AG08396 (cell line): ENCODE measurements at regions not wholly inside any gene's neighbourhood (a gene's known extent, or its start where the extent isn't known, plus 50 kb on each side); places are given as distances from the start of the nearest gene placed in this dataset.
"Not testable (repeated sequence)": the region's sequence is repeated elsewhere in the genome, so short reads cannot be mapped to it uniquely, and the experiment has no call there.

Experiments
- DNase-seq: peaks from one replicate; pipeline ENCODE4 v3.0.0; 2012; ENCODE audit warnings: low spot score, mixed read lengths

DNA sequence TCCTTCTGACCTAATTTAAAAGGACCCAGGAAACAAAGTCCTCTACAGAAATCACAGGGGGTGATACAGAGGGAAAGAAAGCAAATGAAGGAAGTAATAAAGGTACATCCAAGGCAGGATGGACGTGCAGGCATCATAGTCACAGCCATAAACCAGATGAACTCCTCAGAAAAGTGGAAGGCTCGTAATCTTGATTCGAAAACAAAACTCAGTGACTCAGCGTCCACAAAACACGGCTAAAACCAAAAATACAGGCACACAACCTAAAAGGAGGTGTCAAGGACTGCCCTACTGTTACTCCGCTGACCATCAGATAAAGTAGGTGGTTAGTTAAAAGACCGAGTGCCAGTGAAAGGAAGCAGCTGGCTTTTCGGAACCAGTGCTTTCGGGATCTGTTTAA, 81.5 kb downstream of the TRIM69 start:
- DNase-seq, result not testable (repeated sequence)

DNA sequence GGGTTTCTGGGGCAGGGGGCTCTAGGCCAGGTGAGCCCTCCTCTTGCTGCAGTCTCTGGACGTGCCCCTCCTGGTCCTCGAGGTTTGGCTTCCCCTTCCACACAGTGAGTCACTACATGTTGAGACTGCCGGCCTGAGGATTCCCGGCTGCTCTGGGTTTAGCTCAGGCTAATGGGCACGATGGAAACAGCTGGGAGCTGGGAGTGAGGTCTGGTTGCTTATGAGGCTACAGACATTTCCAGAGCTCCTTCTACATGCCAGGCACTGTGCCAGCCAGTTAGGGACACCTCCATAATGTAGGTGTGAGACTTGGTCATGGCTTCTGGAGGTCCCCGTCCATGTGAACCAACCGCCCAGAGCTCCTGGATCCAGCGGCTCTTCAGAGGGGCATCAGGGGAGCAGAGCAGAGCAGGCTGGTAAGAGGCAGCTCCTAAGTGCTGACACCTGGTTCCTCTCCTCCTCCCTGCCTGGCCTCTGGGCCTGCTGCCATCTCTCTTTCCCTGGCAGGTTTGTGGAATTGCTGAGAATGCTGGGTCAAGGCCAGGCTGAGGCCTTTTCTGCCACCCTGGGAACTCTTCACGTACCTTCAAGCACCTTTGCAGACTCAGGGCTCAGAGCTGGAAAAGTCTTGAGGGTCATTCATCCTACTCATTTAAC, 83.1 kb downstream of the TRIM69 start:
- DNase-seq, result peak; percentile 8

DNA sequence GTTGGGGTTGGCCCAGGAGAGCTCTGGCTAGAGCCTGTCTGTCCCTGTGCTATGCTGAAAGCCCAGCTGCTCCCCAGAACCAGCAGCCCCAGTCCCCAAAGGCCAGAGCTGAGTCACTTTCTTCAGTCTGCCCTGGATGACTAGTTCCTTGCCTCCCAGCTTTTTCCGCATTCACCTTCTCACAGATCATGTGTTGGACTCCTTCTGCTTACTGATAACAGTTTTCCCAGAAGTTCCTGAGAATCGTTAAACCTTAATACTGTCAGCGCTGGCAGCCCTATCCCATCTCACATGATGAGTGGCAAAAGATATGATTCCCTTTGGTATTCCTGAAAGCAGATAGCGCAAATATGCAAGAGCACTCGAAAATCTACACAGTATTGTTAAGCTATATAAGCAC, 84.2 kb downstream of the TRIM69 start:
- not testable (repeated sequence) for DNase-seq

DNA sequence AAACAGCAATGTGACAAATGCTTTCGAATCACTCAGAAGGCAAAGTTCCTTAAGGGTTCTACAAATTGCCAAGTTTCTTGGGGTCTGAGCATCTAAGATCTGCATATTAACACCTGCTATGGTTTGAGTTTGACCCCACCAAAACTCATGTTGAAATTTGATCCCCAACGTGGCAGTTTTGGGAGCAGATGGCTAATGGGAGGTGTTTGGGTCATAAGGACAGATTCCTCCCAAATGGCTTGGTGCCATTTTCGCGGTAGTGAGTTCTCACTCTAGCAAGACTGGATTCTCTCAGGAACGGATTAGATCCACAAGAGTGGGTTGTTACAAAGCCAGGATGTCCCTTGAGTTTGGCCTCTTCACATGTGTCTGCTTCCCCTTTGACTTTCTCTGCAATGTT, 84.6 kb downstream of the TRIM69 start:
- not testable (repeated sequence) for DNase-seq

DNA sequence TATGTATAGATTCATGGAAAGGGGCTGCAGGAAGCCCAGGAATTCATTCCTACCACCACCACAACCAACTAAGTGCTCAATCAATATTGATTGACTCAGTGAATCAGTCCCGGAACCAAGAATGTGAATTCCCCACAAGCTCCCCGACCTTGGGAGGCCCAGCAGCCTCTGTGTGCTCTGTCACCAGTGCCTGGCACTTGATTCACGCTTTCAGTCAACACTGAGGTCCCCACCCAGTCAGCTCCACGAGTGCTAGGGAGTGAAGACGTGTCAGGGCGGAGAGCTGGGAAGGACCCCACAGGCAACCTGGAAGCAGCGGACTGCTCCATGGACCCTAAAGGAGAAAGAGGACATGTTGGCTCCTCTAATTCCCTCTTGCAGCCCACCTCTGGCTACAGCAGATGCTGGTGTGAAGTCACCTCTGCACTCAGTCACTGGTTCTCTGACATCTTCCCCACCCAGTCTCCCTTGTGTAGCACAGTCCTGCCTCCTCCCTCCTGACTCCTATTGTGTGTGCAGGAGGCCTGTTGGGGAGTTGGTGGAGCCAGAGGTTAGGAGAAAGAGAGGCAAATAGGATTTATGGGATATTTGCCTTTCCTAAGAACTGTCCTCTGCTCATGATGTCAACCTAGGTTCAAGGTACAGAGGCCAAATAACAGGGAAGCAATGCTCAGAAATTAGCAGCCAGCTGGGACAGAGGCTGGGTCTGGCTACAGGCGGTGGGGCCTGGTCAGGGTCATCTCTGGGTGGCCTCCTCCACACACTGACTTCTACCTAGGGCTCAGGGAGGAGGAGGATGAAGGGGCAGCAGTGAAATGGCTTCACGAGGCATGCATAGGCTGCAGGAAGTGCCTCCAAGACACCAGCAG, 88.2 kb downstream of the TRIM69 start:
- DNase-seq, result not testable (repeated sequence)

DNA sequence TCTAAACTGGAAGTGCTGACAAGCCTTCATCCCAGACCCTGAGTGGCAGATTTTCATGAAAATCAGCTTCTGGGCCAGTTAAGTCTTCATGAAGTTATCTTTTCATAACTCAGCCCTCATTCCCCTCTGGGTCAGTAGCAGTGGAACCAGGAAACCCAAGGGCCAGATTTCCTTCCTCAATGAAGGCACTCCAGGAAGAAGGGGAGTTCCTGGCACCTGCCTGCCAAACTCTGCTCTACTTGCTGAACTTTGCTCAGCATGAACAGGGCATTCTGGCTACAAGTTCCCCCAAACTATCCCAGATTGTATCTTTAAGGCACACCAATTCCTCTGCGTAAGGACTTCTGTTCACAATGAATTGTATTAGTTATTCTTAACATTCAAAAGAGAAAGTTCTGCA, 90.3 kb downstream of the TRIM69 start:
- DNase-seq, result not testable (repeated sequence)

DNA sequence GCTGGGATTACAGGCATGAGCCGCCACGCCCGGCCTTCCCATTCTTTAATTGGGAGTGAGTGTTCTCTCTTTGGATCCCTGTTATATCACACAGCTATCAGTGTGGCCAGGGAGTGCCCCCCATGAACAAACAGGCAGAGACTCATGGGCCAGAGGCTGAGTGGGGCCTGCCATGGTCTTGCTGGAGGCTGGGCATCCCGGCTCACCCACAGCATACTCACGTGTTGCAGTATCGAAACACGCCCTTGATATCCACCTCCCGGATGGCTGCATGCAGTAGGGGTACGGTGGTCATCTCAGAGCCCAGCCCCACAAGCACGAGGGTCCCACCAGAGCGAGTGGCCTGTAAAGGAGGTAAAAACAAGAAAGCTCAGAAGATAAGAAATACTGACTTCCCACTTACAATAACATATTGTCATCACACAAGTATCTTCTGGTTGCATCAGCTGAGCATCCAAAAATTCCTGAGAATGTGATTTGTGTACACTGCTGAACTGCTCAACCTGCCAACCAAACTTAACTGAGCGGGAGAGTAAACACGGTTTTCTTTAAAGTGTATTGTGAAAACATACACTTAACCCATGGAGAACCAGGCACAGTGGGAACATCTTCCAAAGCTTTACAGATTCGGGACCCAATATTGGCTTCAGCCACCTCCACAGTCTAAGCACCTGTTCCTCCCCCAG, 92.0 kb downstream of the TRIM69 start:
- DNase-seq, result not testable (repeated sequence)

DNA sequence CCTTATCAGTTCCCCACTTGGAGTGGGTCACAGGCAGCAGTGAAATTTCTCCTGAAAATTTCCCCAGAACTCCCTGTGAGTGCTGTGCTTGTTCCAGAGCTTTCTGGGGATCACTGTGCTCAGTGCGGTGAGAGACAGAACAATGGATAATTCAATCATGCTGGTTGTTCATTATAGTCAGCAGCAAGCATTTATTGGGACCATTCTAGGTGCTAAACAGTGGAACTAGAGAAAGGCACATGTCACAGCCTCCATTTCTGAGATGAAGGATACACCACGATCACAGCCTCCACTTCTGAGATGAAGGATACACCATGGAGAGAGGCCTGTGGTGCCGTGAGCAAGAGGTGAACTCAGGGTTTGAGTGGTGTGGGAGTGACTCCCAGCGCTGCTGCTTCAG, 92.8 kb downstream of the TRIM69 start:
- not testable (repeated sequence) for DNase-seq

DNA sequence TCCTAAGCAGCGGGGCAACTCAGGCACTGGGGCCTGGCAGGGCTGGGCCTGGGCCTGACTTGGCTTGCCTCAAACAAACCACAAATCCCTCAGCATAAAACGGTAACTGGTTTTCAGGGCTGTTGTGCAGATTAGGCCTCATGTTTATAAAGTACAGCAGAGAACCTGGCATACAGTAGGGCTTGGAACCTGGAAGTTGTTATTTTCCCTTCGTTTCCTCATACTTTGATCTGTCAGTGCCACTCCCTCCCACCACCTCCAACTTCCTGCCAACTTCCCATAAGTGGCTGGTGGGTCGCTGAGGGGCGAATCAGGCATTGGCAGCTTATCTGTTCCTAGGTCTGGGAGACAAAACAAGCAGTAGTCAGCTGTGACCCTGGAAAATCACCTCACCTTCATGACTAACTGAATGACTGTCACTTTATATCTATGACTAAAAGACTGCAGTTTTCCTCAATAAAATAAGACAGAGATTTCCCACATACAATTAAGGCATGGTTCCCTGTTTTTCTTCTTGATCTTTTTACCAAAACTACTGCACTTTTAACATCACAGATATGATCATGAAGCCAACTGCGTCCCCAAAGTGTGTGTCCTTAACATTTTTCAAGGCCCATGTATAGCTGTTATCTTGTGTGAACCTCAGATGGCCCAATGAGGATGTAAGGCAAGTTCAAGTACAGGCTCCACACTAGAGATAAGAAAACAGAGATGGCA, 94.5 kb downstream of the TRIM69 start:
- DNase-seq, result not testable (repeated sequence)

DNA sequence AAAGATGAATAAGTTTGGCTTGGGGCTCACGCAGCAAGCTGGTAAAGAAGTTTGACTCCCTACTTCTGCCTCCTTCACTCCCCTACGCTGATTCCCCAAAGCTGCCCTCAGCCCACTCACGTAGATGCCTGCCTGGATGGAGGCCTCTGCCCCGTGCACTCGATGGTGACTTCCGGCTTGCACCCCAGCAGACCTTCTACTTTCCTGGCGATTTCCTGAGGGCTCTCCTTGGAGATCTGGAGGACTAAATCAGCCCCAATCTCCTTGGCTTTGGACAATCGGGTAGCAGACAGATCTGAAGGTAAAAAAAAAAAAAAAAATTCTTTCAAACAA, 95.0 kb downstream of the TRIM69 start:
- DNase-seq, result not testable (repeated sequence)

DNA sequence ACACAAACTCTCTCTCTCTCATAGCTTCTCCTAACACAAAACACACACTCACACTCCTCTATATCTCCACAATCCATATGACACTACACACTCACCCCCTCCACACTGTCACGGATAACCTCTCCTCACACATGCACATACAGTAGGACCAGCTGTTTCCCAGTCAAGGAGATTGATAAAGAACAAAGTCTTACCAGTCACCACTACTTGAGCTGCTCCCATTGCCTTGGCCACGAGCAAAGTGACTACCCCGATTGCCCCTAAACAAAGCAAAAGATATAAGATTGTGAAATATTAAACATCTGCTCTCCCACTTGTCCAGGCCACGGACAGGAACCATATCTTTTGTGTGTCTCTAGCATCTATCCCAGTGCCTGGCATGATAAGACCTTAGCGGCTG, 95.8 kb downstream of the TRIM69 start:
- not testable (repeated sequence) for DNase-seq

DNA sequence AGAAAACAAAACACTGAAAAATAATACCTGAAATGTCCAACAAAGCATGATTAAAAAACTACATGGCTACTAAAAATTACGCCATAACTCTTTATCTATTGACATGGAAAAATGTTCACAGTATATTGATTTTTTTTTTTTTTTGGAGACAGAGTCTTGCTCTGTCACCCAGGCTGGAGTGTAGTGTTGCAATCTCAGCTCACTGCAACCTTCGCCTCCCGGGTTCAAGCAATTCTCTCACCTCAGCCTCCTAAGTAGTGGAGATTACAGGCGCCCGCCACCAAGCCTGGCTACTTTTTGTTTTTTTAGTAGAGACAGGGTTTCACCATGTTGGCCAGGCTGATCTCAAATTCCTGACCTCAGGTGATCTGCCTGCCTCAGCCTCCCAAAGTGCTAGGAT, 96.8 kb downstream of the TRIM69 start:
- not testable (repeated sequence) for DNase-seq

DNA sequence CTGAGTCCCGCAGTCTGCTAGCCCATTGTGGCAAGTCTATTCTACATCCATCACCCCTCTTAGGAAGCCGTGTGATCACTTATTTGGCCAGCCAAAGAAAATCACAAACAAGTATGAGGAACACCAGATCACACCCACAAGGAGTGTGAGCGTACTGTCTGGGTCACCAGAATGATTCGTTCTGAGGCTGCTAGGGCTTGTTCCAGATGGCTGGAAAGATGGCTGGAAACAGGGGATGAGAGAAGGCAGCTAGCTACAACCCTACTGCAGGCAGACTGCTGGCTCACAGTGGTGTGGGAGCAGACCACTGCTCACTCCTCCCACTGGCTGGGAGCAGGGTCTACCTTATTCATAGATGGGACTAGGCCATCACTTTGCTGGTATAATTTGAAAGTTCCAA, 97.4 kb downstream of the TRIM69 start:
- DNase-seq, result not testable (repeated sequence)

DNA sequence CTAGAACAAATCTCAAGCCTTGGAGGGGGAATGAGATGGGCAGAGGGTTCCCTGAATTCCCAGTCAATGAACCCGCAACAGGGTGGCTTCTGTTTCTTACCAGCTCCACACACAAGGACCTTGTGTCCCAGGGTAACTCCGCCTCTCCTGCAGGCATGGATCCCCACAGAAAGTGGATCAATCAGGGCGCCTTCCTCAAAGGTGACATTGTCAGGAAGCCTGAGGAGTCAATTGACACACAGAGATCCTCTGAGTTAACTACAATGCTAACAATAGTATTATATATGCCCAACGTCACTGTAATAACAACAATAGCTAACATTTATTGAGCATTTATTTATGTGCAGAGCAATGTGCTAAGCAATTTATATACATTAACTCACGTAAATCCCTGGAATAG, 98.8 kb downstream of the TRIM69 start:
- DNase-seq, result not testable (repeated sequence)

DNA sequence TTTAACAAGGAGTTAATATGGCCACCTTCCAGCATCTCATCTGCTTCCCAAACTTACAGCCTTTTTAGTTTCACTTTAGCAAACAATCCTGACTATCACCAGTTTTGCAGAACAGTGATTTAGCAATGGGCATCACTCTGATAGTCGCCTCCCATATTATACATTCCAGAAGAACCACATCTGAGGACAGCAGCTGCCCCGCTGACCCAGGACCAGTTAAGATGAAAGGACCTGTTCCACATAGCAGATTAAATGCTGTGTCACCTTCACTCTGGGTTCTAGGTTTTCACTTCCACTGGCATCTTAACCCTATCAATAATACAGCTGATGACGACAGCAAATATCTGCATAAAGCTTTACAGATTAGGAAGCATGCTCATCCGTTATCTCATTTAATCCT, 99.8 kb downstream of the TRIM69 start:
- no peak for DNase-seq

DNA sequence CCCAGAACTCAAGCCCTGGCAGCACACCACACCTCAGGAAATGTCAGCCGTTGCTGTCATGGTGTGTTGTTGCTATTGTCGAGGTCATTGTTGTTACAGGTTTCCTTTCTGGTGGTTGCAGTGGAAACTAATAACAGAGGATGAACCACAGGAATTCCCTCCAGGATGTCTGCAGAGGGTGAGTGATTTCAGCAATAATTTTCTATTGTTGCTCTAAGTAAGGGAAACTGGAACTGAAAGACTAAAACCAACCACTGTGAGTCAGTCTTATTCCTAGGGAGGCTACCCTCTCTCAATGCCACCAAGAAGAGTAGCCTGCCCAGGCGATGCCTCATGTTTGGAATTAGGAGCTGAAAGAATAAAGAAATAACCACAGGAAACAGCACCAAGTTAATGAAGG, 102.6 kb downstream of the TRIM69 start:
- peak; percentile 7 for DNase-seq

DNA sequence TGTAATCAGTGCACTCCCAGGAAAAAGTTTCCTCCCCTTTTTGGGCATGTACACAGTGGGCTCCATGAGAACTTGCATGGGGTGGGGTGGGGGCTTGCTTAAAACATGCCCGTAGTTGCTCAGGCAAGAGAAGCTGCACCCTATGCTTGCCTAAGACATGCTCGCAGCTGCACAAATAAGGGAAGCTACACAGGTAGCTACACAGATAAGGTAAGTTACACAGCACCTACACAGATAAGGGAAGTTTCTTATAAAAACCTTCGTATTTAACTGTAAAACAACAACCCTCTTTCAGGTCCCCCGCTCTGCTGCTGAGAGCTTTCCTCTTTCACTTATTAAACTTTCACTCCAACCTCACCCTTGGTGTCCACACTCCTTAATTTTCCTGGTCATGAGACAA, 105.4 kb downstream of the TRIM69 start:
- DNase-seq, result not testable (repeated sequence)

DNA sequence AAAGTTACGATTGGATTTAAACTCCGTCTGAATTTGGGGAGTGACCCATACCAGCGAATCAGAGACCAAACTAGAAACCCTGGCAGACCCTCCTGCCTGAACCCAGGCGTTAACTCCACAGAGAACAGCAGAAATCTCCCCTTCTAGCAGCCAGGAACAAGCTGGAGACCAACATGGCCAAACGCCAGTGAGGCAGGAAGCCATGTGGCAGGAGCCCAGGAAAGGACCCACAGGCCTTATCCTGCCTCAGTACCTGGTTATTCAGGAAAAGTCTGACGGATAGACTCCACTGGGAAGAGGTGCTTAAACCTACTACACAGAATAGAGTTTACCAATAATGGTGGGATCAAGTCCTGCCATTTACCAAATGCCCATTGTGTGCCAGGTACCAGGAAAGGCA, 106.6 kb downstream of the TRIM69 start:
- DNase-seq, result not testable (repeated sequence)

DNA sequence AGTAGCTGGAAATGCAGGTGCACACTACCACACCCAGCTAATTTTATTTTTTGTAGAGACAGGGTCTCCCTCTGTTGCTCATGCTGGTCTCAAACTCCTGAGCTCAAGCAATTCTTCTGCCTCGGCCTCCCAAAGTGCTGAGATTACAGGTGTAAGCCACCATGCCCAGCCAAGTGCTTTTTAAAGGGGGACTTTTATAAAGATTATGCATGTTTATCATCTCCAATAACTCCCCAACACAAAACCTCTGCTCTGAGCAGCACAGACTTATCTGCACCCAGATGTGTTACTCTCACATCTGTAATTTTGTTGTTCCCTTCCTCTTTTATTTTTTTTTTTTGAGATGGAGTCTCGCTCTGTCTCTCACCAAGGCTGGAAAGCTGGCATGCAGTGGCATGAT, 108.6 kb downstream of the TRIM69 start:
- DNase-seq, result not testable (repeated sequence)

DNA sequence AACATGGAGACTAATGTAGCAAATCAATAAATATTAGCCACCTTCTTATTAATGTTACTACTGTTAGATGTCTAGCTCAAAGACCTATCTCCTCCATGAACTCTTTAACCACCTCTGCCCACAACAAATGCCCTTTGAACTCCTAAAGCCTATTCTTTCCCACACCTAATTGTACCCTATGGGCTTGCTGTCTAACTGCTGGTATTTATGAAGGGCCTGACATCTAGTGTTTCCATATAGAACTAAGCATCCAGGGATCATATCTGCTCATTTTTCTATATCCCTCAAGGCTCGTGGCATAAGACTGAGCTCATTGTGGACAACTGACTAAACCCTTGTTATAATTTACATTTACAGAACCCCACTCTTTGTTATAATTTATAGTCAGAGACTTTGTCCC, 109.8 kb downstream of the TRIM69 start:
- DNase-seq, result not testable (repeated sequence)

DNA sequence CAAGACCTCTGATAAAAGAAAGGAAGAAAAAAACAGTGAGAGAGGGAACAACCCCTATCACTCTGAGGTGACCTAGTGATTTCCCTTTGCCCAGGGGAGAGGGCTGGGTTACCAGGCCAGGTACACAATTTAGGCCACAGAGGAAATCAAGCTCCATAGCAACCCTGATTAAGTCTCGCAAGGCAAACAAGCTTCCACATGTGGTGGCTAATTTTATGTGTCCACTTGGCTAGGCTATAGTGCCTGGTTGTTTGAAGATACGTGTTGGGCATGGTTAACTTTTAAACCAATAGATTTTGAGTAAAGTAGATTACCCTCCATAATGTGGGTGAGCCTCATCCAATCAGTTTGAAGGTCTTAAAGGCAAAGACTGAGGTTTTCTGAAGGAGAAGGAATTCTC, 108.9 kb upstream of the TERB2 start:
- not testable (repeated sequence) for DNase-seq

DNA sequence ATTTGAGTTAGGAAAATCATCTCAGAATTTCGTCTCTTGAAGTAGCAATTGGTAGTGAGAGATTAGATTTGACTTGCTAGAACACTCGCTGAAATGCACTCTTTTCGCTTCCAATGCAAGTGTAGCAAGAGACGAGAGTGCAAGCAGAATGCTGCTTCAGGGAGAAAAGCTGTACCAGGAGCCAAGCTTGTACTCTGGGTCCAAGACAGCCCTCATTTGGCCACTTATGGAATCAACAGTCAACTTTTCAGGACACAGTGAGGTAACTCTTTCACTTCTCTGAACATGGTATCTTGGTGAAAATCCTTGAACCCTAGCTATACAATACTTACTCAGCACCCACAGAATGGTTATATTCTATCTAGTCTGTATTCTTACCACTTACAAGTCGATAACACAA, 107.6 kb upstream of the TERB2 start:
- DNase-seq, result not testable (repeated sequence)
